GM21786 (cell line): ENCODE measurements at regions not wholly inside any gene's neighbourhood (a gene's known extent, or its start where the extent isn't known, plus 50 kb on each side); places are given as distances from the start of the nearest gene placed in this dataset.
"Not testable (repeated sequence)": the region's sequence is repeated elsewhere in the genome, so short reads cannot be mapped to it uniquely, and the experiment has no call there.

Experiments used
- ATAC-seq: cut with Tn5 transposase; IDR thresholded peaks from one replicate; pipeline ENCODE4 v1.9.1; 2021; ENCODE audit not compliant: unreplicated experiment

DNA sequence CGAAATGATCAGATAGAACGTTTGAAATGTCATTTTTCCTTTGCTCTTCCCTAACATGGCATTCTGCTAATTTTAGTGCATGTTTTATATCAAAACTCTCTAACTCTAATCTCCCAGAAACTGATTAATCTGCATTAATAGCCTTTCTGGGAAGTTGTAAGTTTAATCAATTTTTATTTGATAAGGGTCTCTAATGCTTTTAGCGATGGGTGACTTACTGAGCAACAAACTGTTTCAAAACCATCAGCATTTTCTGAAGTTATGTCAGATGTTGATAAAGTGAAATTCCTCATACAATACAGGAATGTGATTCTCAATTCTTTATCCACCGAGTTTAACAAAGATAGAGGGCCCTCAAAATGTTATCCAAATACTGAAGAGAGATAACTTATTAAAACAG lies 431.6 kb upstream of the CXADR start:
- no peak for ATAC-seq

- no peak for ATAC-seq
Measured at GRCh38 chr21:17082843-17083483, 429.9 kb upstream of the CXADR start.

DNA sequence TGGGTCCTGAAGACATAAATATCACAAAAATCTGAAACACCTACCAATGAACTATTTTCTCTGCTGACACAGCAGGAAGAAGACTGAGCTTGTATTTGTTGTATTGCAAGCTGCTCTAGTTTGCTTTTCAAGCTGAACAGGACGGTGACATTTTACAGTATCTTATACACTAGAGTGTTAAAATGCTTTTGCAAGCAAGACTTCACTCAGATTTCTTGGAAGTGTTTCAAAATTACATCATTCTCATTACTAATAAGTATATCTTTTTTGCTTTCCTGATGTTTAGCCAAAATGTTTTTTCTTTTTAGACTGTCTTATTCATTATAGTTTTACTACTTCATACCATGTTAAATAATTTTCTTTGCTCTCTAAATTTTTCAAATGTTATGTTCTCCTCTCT lies 427.1 kb upstream of the CXADR start:
- no peak for ATAC-seq

DNA sequence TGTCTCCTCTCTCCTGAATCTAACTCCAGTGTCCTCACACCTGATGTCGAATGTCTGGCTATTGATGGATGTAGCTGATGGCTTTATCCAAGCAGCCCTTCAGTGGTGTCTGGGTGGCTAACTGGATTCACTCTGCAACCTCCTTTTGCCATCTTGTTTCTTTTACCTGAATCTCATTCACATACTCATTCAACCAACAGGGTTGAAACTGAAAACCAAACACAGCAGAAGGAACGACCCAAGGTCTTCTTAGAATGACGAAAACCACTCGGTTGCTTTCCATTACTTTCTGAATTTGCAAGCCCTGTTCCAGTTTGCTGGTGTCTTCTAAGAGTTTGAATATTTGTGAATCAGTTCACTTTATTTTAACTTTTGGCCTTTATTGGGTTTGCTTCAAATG lies 424.3 kb upstream of the CXADR start:
- no peak for ATAC-seq

DNA sequence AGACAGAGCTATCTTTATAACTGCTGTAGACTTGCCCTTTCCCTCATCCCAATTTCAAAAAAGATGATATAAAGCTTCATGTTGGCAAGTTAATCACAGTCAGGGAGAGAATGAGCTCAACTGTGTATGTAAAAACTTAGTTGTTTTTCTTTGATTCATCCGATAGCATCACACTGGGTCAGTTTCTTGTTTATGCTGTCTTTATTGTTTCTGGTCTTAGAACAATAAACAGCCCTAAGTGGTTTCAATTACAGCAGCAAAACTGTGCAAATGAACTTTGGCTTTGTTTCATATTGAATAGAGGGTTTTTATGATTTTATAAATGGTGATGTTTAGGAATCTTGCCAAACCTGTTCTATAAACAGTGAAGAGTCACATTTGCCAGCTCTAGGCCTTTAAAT lies 423.8 kb upstream of the CXADR start:
- no peak for ATAC-seq

- no peak for ATAC-seq
Measured at GRCh38 chr21:17101696-17102095, 411.1 kb upstream of the CXADR start.

DNA sequence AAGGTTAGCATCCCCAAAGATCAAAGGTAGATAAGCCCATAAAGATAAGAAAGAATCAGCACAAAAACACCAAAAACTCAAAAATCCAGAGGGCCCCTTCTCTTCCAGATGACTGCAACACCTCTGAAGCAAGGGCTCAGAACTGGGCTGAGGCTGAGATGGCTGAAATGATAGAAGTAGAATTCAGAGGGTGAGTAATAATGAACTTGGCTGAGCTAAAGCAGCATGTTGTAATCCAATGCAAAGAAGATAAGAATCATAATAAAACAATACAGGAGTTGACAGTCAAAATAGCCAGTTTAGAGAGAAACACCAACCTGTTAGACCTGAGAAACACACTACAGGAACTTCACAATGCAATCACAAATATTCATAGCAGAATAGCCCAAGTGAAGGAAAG lies 406.9 kb upstream of the CXADR start:
- no peak for ATAC-seq

- no peak for ATAC-seq
Measured at GRCh38 chr21:17114045-17114444, 398.8 kb upstream of the CXADR start.

DNA sequence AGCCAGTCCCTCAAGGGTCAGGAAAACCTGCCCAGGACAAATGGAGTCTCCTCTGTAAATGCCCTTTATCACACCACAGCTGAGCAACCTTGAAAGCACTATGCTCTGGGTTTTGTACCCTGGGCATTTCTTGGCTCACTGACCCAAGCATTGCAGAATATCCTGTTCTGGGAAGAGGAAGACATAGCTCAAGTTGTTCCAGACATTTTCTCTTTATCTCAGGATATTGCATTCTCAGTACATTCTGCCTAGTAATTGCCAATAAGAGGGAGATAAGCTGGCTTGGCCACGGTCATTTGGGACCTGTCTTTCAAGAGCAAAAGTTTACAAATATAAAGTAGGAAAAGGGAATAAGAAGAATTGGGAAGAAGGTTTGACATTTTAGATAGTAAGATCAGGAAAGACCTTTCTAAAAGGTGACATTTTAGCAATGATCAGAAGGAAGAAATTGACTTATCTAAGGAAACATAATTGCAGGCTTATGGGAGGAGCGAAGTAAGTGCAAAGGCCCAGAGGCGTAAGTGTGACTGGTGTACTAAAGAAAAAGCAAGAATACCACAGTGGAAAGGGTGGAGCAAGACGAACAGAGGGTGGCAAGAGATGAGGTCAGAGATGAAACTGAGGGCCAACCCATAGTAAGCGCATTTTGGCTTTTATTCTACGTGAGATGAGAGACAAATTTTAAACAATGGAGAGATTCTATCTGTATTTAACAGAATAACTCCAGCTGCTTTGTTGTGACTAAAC lies 394.0 kb upstream of the CXADR start:
- ATAC-seq = no peak

GRCh38 chr21:17119466-17120297 lies 393.2 kb upstream of the CXADR start:
- ATAC-seq = no peak

DNA sequence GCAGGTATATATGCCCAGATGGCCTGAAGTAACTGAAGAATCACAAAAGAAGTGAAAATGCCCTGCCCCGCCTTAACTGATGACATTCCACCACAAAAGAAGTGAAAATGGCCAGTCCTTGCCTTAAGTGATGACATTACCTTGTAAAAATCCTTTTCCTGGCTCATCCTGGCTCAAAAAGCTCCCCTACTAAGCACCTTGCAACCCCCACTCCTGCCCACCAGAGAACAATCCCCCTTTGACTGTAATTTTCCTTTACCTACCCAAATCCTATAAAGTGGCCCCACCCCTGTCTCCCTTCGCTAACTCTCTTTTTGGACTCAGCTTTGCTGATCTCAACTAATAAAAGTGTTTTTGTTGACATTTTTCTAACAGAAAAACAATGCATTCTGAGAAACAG lies 385.4 kb upstream of the CXADR start:
- ATAC-seq = not testable (repeated sequence)

DNA sequence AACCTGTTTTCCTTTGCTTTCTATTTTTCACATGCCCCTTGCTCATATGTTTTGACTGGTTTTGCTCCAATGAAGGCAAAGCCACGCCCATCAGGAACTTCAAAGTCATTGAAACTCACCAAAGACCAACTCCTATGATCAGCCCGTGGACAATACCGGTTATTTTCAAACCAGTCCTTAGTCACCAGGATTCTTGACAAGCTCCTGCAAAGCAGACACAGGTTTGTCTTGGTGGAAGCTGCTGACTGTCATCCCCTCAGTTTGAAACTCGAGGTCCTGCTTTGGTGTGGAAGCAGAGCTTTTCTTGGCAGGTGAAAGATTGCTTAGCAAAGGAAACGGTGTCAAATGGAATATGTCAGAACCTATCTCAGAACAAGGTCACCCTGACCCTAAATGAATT lies 384.7 kb upstream of the CXADR start:
- no peak for ATAC-seq

DNA sequence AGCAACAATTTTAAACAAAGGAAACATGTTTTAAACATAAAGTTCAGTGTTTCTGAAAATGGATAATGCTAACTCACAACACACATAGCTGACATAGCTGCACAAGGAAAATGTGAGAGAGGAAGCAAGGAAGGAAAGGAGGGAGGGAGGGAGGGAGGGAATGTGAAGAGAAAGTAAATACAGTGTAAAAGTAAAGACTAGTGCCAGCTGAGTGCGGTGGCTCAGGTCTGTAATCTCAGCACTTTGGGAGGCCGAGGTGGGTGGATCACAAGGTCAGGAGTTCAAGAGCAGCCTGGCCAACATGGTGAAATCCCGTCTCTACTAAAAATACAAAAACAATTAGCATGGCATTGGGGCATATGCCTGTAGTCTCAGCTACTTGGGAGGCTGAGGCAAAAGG lies 373.7 kb upstream of the CXADR start:
- ATAC-seq = not testable (repeated sequence)

DNA sequence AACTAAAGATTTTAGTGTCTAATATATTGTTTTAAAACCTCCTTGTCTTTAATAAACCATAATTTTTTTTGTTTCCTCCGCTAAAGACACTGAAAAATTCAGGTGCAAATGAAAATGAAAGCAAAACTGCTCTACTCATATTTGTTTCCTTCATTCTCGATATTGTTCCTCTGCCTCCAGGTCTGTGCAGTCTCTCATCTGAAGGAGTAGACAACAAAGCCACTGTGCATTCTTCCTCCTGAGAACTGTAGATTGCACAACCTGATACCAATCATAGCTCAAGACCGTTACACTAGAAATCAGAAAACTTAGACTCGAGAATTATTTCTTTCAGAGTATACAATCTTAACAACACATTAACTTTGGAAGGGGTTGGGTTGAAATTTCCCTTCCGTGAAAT lies 373.1 kb upstream of the CXADR start:
- ATAC-seq = no peak

- no peak for ATAC-seq
Measured at GRCh38 chr21:17146426-17146825, 366.4 kb upstream of the CXADR start.

GRCh38 chr21:17159697-17160096 lies 353.1 kb upstream of the CXADR start:
- ATAC-seq = no peak

DNA sequence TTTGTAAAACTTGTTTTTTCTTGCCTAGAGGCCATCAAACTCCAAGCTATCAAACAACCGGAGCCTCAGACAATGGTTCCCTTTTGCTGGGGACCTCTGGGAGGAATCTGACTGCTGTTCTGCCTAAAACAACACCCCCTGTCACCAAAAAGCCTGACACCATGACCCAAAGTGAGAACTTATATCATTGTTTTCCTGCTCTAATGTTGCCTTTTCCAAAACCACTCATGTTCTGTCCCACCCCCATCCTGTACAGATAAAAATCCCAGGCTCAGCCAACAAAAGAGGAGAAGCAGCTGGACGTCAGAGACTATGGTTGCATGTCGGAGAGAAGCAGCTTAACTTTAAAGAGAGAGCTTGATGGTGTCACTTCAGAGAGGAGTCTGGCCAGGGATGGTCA lies 327.2 kb upstream of the CXADR start:
- no peak for ATAC-seq

DNA sequence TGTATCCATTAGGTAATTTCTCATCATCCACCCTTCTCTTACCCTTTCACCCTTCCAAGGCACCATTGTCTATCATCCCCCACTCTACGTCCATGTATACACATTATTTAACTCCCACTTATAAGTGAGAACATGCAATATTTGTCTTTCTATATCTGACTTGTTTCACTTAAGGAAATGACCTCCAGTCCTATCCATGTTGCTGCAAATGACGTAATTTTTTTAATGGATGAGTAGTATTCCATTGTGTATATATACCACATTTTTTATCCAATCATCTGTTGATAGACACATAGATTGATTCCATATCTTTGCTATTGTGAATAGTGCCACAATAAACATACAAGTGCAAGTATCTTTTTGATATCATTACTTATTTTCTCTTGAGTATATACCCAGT lies 322.9 kb upstream of the CXADR start:
- no peak for ATAC-seq

DNA sequence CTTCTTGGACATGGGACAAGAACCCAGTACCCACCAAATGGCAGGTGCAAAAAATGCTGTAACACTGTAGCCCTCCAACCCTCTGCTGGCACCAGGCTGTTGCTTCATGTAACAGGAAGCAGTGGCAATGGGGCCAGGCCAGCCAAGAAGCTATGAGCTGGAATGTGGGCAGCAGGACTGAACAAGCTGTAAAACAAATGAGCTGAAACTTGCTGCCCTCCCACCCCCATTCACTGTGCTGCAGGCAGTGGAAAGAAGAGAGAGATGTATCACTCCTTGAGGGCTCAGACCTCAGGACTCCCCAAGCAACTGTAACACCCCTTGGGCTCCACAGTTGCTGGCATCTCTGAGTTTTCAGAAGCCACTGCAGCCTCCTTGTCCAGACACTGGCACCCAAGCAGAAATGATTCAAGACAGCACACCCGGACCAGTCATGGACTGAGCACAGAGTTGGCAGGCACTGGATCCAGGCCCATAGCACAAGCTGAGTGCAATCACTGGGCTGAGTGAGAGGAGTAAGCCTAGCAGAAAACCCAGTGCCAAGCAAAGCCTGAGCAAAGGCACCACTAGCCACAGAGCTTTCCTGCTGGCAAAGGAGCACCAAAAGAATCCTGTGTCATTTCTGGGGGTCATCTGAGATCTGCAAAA lies 321.4 kb upstream of the CXADR start:
- no peak for ATAC-seq

DNA sequence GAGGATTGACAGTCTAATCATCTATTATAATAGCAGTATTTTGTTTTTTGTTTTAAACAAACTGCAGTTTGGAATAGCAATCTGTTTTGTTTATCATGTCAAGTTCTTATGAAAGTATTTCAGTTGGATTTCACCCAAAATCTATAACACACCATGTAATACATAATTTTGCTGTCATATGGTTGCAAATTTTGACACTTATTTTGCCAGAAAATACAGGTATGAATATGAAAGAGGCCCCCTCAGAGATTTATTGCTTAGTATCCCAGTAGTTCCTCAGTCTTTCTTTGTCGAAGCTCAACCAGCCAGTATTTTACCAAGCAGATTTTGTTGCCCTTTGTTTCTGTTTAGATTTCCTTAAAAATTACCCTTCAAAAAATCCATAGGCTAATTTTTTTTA lies 317.5 kb upstream of the CXADR start:
- no peak for ATAC-seq

- ATAC-seq = no peak
Measured at GRCh38 chr21:17195976-17196375, 316.9 kb upstream of the CXADR start.

GRCh38 chr21:17196623-17197022 lies 316.2 kb upstream of the CXADR start:
- ATAC-seq = no peak
